ENCODE measurements at regions not wholly inside any gene's neighbourhood (a gene's known extent, or its start where the extent isn't known, plus 50 kb on each side); places are given as distances from the start of the nearest gene placed in this dataset.
"Not testable (repeated sequence)": the region's sequence is repeated elsewhere in the genome, so short reads cannot be mapped to it uniquely, and the experiment has no call there.

DNA sequence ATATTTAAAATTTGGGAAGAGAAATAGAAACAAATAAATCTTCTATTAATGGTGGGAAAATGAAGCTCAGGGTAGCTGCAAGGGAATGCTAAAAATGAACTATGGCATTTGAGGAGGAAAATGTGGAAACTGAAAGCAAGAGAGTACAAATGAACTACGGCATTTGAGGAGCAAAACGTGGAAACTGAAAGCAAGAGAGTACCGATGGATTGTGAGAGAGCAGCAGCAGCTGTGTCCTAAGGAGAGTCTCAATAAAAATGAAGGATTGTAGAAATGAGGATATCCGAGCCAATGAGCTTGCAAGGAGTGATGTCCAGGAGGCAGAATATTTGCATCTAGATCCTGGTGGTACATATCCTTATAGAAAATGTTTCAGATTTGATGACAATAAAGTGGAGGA lies 547.1 kb upstream of the ZNF337 start:
- Histone ChIP-seq H3K4me2 (ENCODE audit: low read length) (no peak overlapping the region), H3K27ac (ENCODE audit: low read depth, low read length) (no peak overlapping the region), H3K4me3 (ENCODE audit: low read length) (no peak overlapping the region)

GRCh38 chr20:26220609-26221008 lies 524.0 kb upstream of the ZNF337 start:
- not testable (repeated sequence) for H3K79me2 ChIP-seq (ENCODE audit: control insufficient read depth, low read length)

More for the DNA sequence above, 547.1 kb upstream of the ZNF337 start:
- Histone ChIP-seq H3K9me2 (replicated peaks; ENCODE audit: control insufficient read depth, low read length) (no peaks in the 10 kb centered on the region), H3K9me3 (ENCODE audit: control insufficient read depth, insufficient read depth, low read length) (no peaks in the 10 kb centered on the region), H4K20me1 (ENCODE audit: control insufficient read depth, insufficient read depth, low read depth, low read length) (no peaks in the 10 kb centered on the region), H3K27me3 (ENCODE audit: control insufficient read depth, low read length) (no peaks in the 10 kb centered on the region), H3F3A (ENCODE audit: control insufficient read depth, insufficient read depth) (no peaks in the 10 kb centered on the region), H3K79me2 (ENCODE audit: control insufficient read depth, low read length) (no peaks in the 10 kb centered on the region), H3K36me3 (ENCODE audit: control insufficient read depth, low read length) (no peaks in the 10 kb centered on the region), H3K4me1 (ENCODE audit: control insufficient read depth, low read length) (no peaks in the 10 kb centered on the region)
- TF ChIP-seq, protein P1, sequence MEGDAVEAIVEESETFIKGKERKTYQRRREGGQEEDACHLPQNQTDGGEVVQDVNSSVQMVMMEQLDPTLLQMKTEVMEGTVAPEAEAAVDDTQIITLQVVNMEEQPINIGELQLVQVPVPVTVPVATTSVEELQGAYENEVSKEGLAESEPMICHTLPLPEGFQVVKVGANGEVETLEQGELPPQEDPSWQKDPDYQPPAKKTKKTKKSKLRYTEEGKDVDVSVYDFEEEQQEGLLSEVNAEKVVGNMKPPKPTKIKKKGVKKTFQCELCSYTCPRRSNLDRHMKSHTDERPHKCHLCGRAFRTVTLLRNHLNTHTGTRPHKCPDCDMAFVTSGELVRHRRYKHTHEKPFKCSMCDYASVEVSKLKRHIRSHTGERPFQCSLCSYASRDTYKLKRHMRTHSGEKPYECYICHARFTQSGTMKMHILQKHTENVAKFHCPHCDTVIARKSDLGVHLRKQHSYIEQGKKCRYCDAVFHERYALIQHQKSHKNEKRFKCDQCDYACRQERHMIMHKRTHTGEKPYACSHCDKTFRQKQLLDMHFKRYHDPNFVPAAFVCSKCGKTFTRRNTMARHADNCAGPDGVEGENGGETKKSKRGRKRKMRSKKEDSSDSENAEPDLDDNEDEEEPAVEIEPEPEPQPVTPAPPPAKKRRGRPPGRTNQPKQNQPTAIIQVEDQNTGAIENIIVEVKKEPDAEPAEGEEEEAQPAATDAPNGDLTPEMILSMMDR (IDR thresholded peaks at IDR 0.05; ENCODE audit: low read depth, low read length, poor library complexity, severe bottlenecking) = no peak
- TF ChIP-seq EZH2phosphoT487 (IDR thresholded peaks at IDR 0.05; ENCODE audit: borderline replicate concordance, low read length) = no peak

GRCh38 chr20:26219546-26219945 lies 522.9 kb upstream of the ZNF337 start:
- H3K27ac ChIP-seq (ENCODE audit: low read depth, low read length); H3K4me2 ChIP-seq (ENCODE audit: low read length); H3K9me3 ChIP-seq (ENCODE audit: control insufficient read depth, insufficient read depth, low read length); H3K36me3 ChIP-seq (ENCODE audit: control insufficient read depth, low read length); H3F3A ChIP-seq (ENCODE audit: control insufficient read depth, insufficient read depth); H4K20me1 ChIP-seq (ENCODE audit: control insufficient read depth, insufficient read depth, low read depth, low read length); H3K79me2 ChIP-seq (ENCODE audit: control insufficient read depth, low read length); H3K4me3 ChIP-seq (ENCODE audit: low read length); H3K27me3 ChIP-seq (ENCODE audit: control insufficient read depth, low read length); H3K4me1 ChIP-seq (ENCODE audit: control insufficient read depth, low read length); H3K9me2 ChIP-seq (replicated peaks; ENCODE audit: control insufficient read depth, low read length): not testable (repeated sequence)

More at GRCh38 chr20:26220609-26221008, 524.0 kb upstream of the ZNF337 start:
- not testable (repeated sequence) for H3K4me2 ChIP-seq (ENCODE audit: low read length); H3K36me3 ChIP-seq (ENCODE audit: control insufficient read depth, low read length); H3K27me3 ChIP-seq (ENCODE audit: control insufficient read depth, low read length); H3K9me2 ChIP-seq (replicated peaks; ENCODE audit: control insufficient read depth, low read length); H3K4me3 ChIP-seq (ENCODE audit: low read length); H3K27ac ChIP-seq (ENCODE audit: low read depth, low read length); H4K20me1 ChIP-seq (ENCODE audit: control insufficient read depth, insufficient read depth, low read depth, low read length); H3F3A ChIP-seq (ENCODE audit: control insufficient read depth, insufficient read depth); H3K9me3 ChIP-seq (ENCODE audit: control insufficient read depth, insufficient read depth, low read length); H3K4me1 ChIP-seq (ENCODE audit: control insufficient read depth, low read length)

- no peak overlapping the region for H3K27ac ChIP-seq (ENCODE audit: low read depth, low read length)
Observed at GRCh38 chr20:26218301-26218700, 521.6 kb upstream of the ZNF337 start.

More at GRCh38 chr20:26218301-26218700, 521.6 kb upstream of the ZNF337 start:
- no peaks in the 10 kb centered on the region for H3K36me3 ChIP-seq (ENCODE audit: control insufficient read depth, low read length)
- H3K27me3 ChIP-seq (ENCODE audit: control insufficient read depth, low read length) = no peaks in the 10 kb centered on the region
- TF ChIP-seq EZH2phosphoT487 (IDR thresholded peaks at IDR 0.05; ENCODE audit: borderline replicate concordance, low read length) = no peak
- TF ChIP-seq, protein P1 (IDR thresholded peaks at IDR 0.05; ENCODE audit: low read depth, low read length, poor library complexity, severe bottlenecking) = no peak
- no peaks in the 10 kb centered on the region for H3K79me2 ChIP-seq (ENCODE audit: control insufficient read depth, low read length)
- no peaks in the 10 kb centered on the region for H3K9me2 ChIP-seq (replicated peaks; ENCODE audit: control insufficient read depth, low read length)
- H4K20me1 ChIP-seq (ENCODE audit: control insufficient read depth, insufficient read depth, low read depth, low read length) = no peaks in the 10 kb centered on the region
- H3F3A ChIP-seq (ENCODE audit: control insufficient read depth, insufficient read depth) = no peaks in the 10 kb centered on the region
- H3K4me3 ChIP-seq (ENCODE audit: low read length) = no peak overlapping the region
- no peaks in the 10 kb centered on the region for H3K4me1 ChIP-seq (ENCODE audit: control insufficient read depth, low read length)
- H3K9me3 ChIP-seq (ENCODE audit: control insufficient read depth, insufficient read depth, low read length) = no peaks in the 10 kb centered on the region
- H3K4me2 ChIP-seq (ENCODE audit: low read length) = no peak overlapping the region
